H1 (cell line): ENCODE measurements at regions not wholly inside any gene's neighbourhood (a gene's known extent, or its start where the extent isn't known, plus 50 kb on each side); places are given as distances from the start of the nearest gene placed in this dataset.

Experiments used
- EZH2 ChIP-seq: fragments of 200-600 bp; sonication (generic); IDR thresholded peaks from 2 replicates; pipeline ENCODE4 v1.7.1; 2012; ENCODE audit warnings: low read depth, mild to moderate bottlenecking, moderate library complexity, low read length, inconsistent platforms; ENCODE audit not compliant: severe bottlenecking
- PHF8 ChIP-seq: fragments of 200-600 bp; sonication (generic); conservative IDR thresholded peaks from 2 replicates; pipeline ENCODE4 v1.7.1; 2012; ENCODE audit warnings: low read depth, mild to moderate bottlenecking, inconsistent platforms, low read length, moderate library complexity
- POU5F1 ChIP-seq: IDR thresholded peaks from 2 replicates; pipeline ENCODE4 v1.6.1; 2011; ENCODE audit warnings: low read depth, mild to moderate bottlenecking, low read length, moderate library complexity
- RAD21 ChIP-seq, 2 experiments: IDR thresholded peaks in 1 of 2; conservative IDR thresholded peaks in 1 of 2; 2 replicates each; pipeline ENCODE4 v1.6.1; 2011; ENCODE audit warnings: low read depth in 2 of 2, low read length in 2 of 2, improper control_type of control experiment in 1 of 2, inconsistent platforms in 1 of 2, mild to moderate bottlenecking in 1 of 2, moderate library complexity in 1 of 2
- RXRA ChIP-seq: IDR thresholded peaks from 2 replicates; pipeline ENCODE4 v1.6.1; 2011; ENCODE audit warnings: low read depth, mild to moderate bottlenecking, low read length, moderate library complexity; ENCODE audit not compliant: insufficient read depth
- SIN3A ChIP-seq, 2 experiments: IDR thresholded peaks in 1 of 2; conservative IDR thresholded peaks in 1 of 2; 2 replicates each; pipeline ENCODE4 v1.6.1; 2011 to 2012; ENCODE audit warnings: low read length in 2 of 2, improper control_type of control experiment in 1 of 2, low read depth in 1 of 2, mild to moderate bottlenecking in 1 of 2
- TF ChIP-seq, protein P1 (sequence below): fragments of 300-600 bp; sonication (generic); IDR thresholded peaks from 2 replicates; pipeline ENCODE4 v1.7.1; 2012; ENCODE audit warnings: low read length, moderate library complexity, mild to moderate bottlenecking, inconsistent platforms; ENCODE audit not compliant: insufficient replicate concordance

- TF ChIP-seq, protein P1, sequence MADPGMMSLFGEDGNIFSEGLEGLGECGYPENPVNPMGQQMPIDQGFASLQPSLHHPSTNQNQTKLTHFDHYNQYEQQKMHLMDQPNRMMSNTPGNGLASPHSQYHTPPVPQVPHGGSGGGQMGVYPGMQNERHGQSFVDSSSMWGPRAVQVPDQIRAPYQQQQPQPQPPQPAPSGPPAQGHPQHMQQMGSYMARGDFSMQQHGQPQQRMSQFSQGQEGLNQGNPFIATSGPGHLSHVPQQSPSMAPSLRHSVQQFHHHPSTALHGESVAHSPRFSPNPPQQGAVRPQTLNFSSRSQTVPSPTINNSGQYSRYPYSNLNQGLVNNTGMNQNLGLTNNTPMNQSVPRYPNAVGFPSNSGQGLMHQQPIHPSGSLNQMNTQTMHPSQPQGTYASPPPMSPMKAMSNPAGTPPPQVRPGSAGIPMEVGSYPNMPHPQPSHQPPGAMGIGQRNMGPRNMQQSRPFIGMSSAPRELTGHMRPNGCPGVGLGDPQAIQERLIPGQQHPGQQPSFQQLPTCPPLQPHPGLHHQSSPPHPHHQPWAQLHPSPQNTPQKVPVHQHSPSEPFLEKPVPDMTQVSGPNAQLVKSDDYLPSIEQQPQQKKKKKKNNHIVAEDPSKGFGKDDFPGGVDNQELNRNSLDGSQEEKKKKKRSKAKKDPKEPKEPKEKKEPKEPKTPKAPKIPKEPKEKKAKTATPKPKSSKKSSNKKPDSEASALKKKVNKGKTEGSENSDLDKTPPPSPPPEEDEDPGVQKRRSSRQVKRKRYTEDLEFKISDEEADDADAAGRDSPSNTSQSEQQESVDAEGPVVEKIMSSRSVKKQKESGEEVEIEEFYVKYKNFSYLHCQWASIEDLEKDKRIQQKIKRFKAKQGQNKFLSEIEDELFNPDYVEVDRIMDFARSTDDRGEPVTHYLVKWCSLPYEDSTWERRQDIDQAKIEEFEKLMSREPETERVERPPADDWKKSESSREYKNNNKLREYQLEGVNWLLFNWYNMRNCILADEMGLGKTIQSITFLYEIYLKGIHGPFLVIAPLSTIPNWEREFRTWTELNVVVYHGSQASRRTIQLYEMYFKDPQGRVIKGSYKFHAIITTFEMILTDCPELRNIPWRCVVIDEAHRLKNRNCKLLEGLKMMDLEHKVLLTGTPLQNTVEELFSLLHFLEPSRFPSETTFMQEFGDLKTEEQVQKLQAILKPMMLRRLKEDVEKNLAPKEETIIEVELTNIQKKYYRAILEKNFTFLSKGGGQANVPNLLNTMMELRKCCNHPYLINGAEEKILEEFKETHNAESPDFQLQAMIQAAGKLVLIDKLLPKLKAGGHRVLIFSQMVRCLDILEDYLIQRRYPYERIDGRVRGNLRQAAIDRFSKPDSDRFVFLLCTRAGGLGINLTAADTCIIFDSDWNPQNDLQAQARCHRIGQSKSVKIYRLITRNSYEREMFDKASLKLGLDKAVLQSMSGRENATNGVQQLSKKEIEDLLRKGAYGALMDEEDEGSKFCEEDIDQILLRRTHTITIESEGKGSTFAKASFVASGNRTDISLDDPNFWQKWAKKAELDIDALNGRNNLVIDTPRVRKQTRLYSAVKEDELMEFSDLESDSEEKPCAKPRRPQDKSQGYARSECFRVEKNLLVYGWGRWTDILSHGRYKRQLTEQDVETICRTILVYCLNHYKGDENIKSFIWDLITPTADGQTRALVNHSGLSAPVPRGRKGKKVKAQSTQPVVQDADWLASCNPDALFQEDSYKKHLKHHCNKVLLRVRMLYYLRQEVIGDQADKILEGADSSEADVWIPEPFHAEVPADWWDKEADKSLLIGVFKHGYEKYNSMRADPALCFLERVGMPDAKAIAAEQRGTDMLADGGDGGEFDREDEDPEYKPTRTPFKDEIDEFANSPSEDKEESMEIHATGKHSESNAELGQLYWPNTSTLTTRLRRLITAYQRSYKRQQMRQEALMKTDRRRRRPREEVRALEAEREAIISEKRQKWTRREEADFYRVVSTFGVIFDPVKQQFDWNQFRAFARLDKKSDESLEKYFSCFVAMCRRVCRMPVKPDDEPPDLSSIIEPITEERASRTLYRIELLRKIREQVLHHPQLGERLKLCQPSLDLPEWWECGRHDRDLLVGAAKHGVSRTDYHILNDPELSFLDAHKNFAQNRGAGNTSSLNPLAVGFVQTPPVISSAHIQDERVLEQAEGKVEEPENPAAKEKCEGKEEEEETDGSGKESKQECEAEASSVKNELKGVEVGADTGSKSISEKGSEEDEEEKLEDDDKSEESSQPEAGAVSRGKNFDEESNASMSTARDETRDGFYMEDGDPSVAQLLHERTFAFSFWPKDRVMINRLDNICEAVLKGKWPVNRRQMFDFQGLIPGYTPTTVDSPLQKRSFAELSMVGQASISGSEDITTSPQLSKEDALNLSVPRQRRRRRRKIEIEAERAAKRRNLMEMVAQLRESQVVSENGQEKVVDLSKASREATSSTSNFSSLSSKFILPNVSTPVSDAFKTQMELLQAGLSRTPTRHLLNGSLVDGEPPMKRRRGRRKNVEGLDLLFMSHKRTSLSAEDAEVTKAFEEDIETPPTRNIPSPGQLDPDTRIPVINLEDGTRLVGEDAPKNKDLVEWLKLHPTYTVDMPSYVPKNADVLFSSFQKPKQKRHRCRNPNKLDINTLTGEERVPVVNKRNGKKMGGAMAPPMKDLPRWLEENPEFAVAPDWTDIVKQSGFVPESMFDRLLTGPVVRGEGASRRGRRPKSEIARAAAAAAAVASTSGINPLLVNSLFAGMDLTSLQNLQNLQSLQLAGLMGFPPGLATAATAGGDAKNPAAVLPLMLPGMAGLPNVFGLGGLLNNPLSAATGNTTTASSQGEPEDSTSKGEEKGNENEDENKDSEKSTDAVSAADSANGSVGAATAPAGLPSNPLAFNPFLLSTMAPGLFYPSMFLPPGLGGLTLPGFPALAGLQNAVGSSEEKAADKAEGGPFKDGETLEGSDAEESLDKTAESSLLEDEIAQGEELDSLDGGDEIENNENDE, result no peak
- TF ChIP-seq SIN3A (conservative IDR thresholded peaks at IDR 0.05 in 1 of 2, IDR thresholded peaks at IDR 0.05 in 1 of 2; ENCODE audit: low read depth in 1 of 2, low read length in 2 of 2), result no peak
- TF ChIP-seq RXRA, result no peak
- TF ChIP-seq RAD21 (IDR thresholded peaks at IDR 0.05 in 1 of 2, conservative IDR thresholded peaks at IDR 0.05 in 1 of 2; ENCODE audit: low read depth in 2 of 2, low read length in 2 of 2), result no peak
- TF ChIP-seq EZH2, result no peak
- no peak for TF ChIP-seq POU5F1
- no peak for TF ChIP-seq PHF8
Observed at GRCh38 chr15:26451995-26452394, 320.9 kb downstream of the GABRB3 start (continued).
